ENCODE measurements at regions not wholly inside any gene's neighbourhood (a gene's known extent, or its start where the extent isn't known, plus 50 kb on each side); places are given as distances from the start of the nearest gene placed in this dataset.
"Not testable (repeated sequence)": the region's sequence is repeated elsewhere in the genome, so short reads cannot be mapped to it uniquely, and the experiment has no call there.

GRCh38 chr2:8107621-8108378 lies 574.1 kb upstream of the ID2 start:
- DNase-seq, result no peak

GRCh38 chr2:8110716-8111115 lies 571.1 kb upstream of the ID2 start:
- no peak for DNase-seq

- no peak for DNase-seq
Measured at GRCh38 chr2:8111193-8111592, 570.7 kb upstream of the ID2 start.

GRCh38 chr2:8115456-8115855 lies 566.4 kb upstream of the ID2 start:
- no peak for DNase-seq

GRCh38 chr2:8115966-8116365 lies 565.9 kb upstream of the ID2 start:
- DNase-seq, result no peak

GRCh38 chr2:8116661-8117060 lies 565.2 kb upstream of the ID2 start:
- DNase-seq, result no peak

GRCh38 chr2:8118940-8119781 lies 562.7 kb upstream of the ID2 start:
- DNase-seq, result no peak

- no peak for DNase-seq
Measured at GRCh38 chr2:8119782-8120505, 561.9 kb upstream of the ID2 start.

GRCh38 chr2:8120506-8120860 lies 561.4 kb upstream of the ID2 start:
- DNase-seq, result no peak

- no peak for DNase-seq
Measured at GRCh38 chr2:8121022-8121825, 560.6 kb upstream of the ID2 start.

- no peak for DNase-seq
Measured at GRCh38 chr2:8121826-8122513, 559.9 kb upstream of the ID2 start.

- no peak for DNase-seq
Measured at GRCh38 chr2:8122520-8122919, 559.3 kb upstream of the ID2 start.

- no peak for DNase-seq
Measured at GRCh38 chr2:8123464-8123863, 558.4 kb upstream of the ID2 start.

GRCh38 chr2:8125741-8126711 lies 555.8 kb upstream of the ID2 start:
- DNase-seq, result no peak

- no peak for DNase-seq
Measured at GRCh38 chr2:8126783-8127182, 555.1 kb upstream of the ID2 start.

GRCh38 chr2:8131423-8131822 lies 550.4 kb upstream of the ID2 start:
- DNase-seq, result not testable (repeated sequence)

GRCh38 chr2:8132351-8132831 lies 549.5 kb upstream of the ID2 start:
- DNase-seq, result no peak

GRCh38 chr2:8132879-8133278 lies 549.0 kb upstream of the ID2 start:
- DNase-seq, result no peak

- DNase-seq, result no peak
Measured at GRCh38 chr2:8133363-8133762, 548.5 kb upstream of the ID2 start.

- no peak for DNase-seq
Measured at GRCh38 chr2:8133913-8134472, 547.9 kb upstream of the ID2 start.
